GM23338 (cell line): ENCODE measurements at regions not wholly inside any gene's neighbourhood (a gene's known extent, or its start where the extent isn't known, plus 50 kb on each side); places are given as distances from the start of the nearest gene placed in this dataset.

ENCODE experiments used
- ATAC-seq: fragments of 200-7000 bp; cut with Tn5 transposase; 3 replicates; pipeline ENCODE4 v1.9.1; 2020
- DNase-seq: peaks from one replicate; pipeline ENCODE4 v3.0.0-alpha.2; 2015; ENCODE audit warnings: low spot score
- H2AFZ ChIP-seq: fragments of 200-600 bp; sonication (generic); 2 replicates; pipeline ENCODE4 v1.8.0; 2016; ENCODE audit warnings: antibody characterized with exemption, mild to moderate bottlenecking, moderate library complexity
- H3F3A ChIP-seq: fragments of 200-600 bp; sonication (generic); replicated peaks from 2 replicates; pipeline ENCODE4 v1.8.0; 2017; ENCODE audit warnings: antibody characterized with exemption, mixed run types, low read depth
- H3K27ac ChIP-seq: fragments of 200-600 bp; sonication (generic); 2 replicates; pipeline ENCODE4 v1.6.1; 2016; ENCODE audit warnings: low read depth
- H3K27me3 ChIP-seq: fragments of 200-600 bp; sonication (generic); 2 replicates; pipeline ENCODE4 v1.8.0; 2016; ENCODE audit warnings: mild to moderate bottlenecking, mixed run types, moderate library complexity; ENCODE audit not compliant: insufficient read depth
- H3K36me3 ChIP-seq: fragments of 200-600 bp; sonication (generic); 2 replicates; pipeline ENCODE4 v1.8.0; 2016; ENCODE audit warnings: mild to moderate bottlenecking; ENCODE audit not compliant: insufficient read depth
- H3K4me1 ChIP-seq: fragments of 200-600 bp; sonication (generic); 2 replicates; pipeline ENCODE4 v1.8.0; 2016; ENCODE audit warnings: mild to moderate bottlenecking, moderate library complexity; ENCODE audit not compliant: insufficient read depth
- H3K4me2 ChIP-seq: fragments of 200-600 bp; sonication (generic); 2 replicates; pipeline ENCODE4 v1.7.1; 2017; ENCODE audit warnings: mixed run types
- H3K4me3 ChIP-seq: fragments of 200-600 bp; sonication (generic); 2 replicates; pipeline ENCODE4 v1.6.1; 2016; ENCODE audit warnings: mixed run types
- H3K79me2 ChIP-seq: fragments of 200-600 bp; sonication (generic); replicated peaks from 2 replicates; pipeline ENCODE4 v1.8.0; 2017; ENCODE audit warnings: mild to moderate bottlenecking; ENCODE audit not compliant: insufficient read depth
- H3K9me2 ChIP-seq: fragments of 200-600 bp; sonication (generic); 2 replicates; pipeline ENCODE4 v1.8.0; 2017; ENCODE audit not compliant: insufficient read depth
- H4K20me1 ChIP-seq: fragments of 200-600 bp; sonication (generic); replicated peaks from 2 replicates; pipeline ENCODE4 v1.8.0; 2017; ENCODE audit warnings: mild to moderate bottlenecking; ENCODE audit not compliant: insufficient read depth
- H3K27ac Mint-ChIP-seq: 2 replicates; pipeline ENCODE4 v1.8.0; 2020; ENCODE audit warnings: inconsistent platforms, mild to moderate bottlenecking, moderate library complexity, mixed read lengths
- H3K27me3 Mint-ChIP-seq: 3 replicates; pipeline ENCODE4 v1.8.0; 2022; ENCODE audit warnings: low read depth, mild to moderate bottlenecking, moderate library complexity, mixed read lengths, inconsistent platforms; ENCODE audit not compliant: insufficient read depth, poor library complexity
- H3K36me3 Mint-ChIP-seq: 3 replicates; pipeline ENCODE4 v1.8.0; 2021; ENCODE audit warnings: low read depth, mild to moderate bottlenecking, inconsistent platforms, moderate library complexity, mixed read lengths
- H3K4me1 Mint-ChIP-seq: 3 replicates; pipeline ENCODE4 v1.8.0; 2020; ENCODE audit warnings: mild to moderate bottlenecking, inconsistent platforms, mixed read lengths
- H3K4me3 Mint-ChIP-seq: 3 replicates; pipeline ENCODE4 v1.8.0; 2021; ENCODE audit warnings: moderate library complexity, mild to moderate bottlenecking, inconsistent platforms, mixed read lengths
- H3K9me3 Mint-ChIP-seq: 3 replicates; pipeline ENCODE4 v1.8.0; 2020; ENCODE audit warnings: moderate library complexity, mild to moderate bottlenecking, inconsistent platforms, mixed read lengths
- CREB1 ChIP-seq: fragments of 250-450 bp; sonication (Bioruptor Pico); IDR thresholded peaks from 2 replicates; pipeline ENCODE4 v1.5.0; 2020; ENCODE audit warnings: low read depth, mild to moderate bottlenecking, moderate library complexity
- CTCF ChIP-seq, 2 experiments: fragments of 200-600 bp in 1 of 2; sonication (generic) in 1 of 2; conservative IDR thresholded peaks; 2 replicates each; pipeline versions ENCODE4 v1.5.1 to v1.6.1; 2016 to 2017; ENCODE audit warnings: antibody characterized with exemption in 2 of 2, low read depth in 2 of 2, mild to moderate bottlenecking in 2 of 2, moderate library complexity in 1 of 2
- ETS1 ChIP-seq: IDR thresholded peaks from 2 replicates; pipeline ENCODE4 v1.6.1; 2016; ENCODE audit warnings: antibody characterized with exemption
- EZH2 ChIP-seq: fragments of 200-600 bp; sonication (generic); IDR thresholded peaks from one replicate; pipeline ENCODE4 v1.8.0; 2017; ENCODE audit warnings: antibody characterized with exemption, mild to moderate bottlenecking, low read depth; ENCODE audit not compliant: unreplicated experiment
- EZH2phosphoT487 ChIP-seq: fragments of 200-600 bp; sonication (generic); IDR thresholded peaks from one replicate; pipeline ENCODE4 v1.8.1; 2018; ENCODE audit warnings: antibody characterized with exemption; ENCODE audit not compliant: unreplicated experiment
- REST ChIP-seq: IDR thresholded peaks from one replicate; pipeline ENCODE4 v1.6.1; 2018; ENCODE audit warnings: antibody characterized with exemption; ENCODE audit not compliant: unreplicated experiment
- ZNF331 ChIP-seq: fragments of 250-450 bp; sonication (Bioruptor Pico); IDR thresholded peaks from 2 replicates; pipeline ENCODE4 v1.5.0; 2020; ENCODE audit warnings: low read depth, mild to moderate bottlenecking, moderate library complexity
- ZNF462 ChIP-seq: fragments of 250-450 bp; sonication (Bioruptor Pico); IDR thresholded peaks from 2 replicates; pipeline ENCODE4 v1.5.0; 2020; ENCODE audit warnings: mild to moderate bottlenecking, moderate library complexity

GRCh38 chr2:95695613-95696012, 103.8 kb downstream of the TRIM43 start:
- no peak overlapping the region for H2AFZ ChIP-seq
- ATAC-seq (no peak), DNase-seq (no peak)
- no peaks in the 10 kb centered on the region for H3K79me2 ChIP-seq
- no peaks in the 10 kb centered on the region for H3K36me3 ChIP-seq
- TF ChIP-seq ZNF462 (CRISPR knock-in tag) (no peak), ETS1 (no peak), EZH2phosphoT487 (no peak), EZH2 (no peak)
- H3K4me2 ChIP-seq, result no peak overlapping the region
- no peaks in the 10 kb centered on the region; the same call in 1 of the 2 replicates for H3K4me1 ChIP-seq
- Mint-ChIP-seq H3K9me3 (no peaks in the 10 kb centered on the region), H3K27me3 (peaks cover 3% of the 10 kb centered on the region), H3K36me3 (no peaks in the 10 kb centered on the region), H3K4me3 (no peak overlapping the region), H3K4me1 (no peaks in the 10 kb centered on the region), H3K27ac (no peak overlapping the region)
- H4K20me1 ChIP-seq, result no peaks in the 10 kb centered on the region
- no peak overlapping the region for H3K4me3 ChIP-seq
- no peaks in the 10 kb centered on the region for H3K9me2 ChIP-seq
- H3F3A ChIP-seq, result no peaks in the 10 kb centered on the region
- no peak overlapping the region for H3K27ac ChIP-seq
- H3K27me3 ChIP-seq, result no peaks in the 10 kb centered on the region

- H3K9me2 ChIP-seq, result no peaks in the 10 kb centered on the region
- no peaks in the 10 kb centered on the region for H3K27me3 ChIP-seq
- H3K27ac Mint-ChIP-seq, result no peak overlapping the region
- peaks cover 5% of the 10 kb centered on the region for H3K27me3 Mint-ChIP-seq
- ATAC-seq, result no peak
- H3K36me3 ChIP-seq, result no peaks in the 10 kb centered on the region
- H3K4me3 ChIP-seq, result no peak overlapping the region
- H3K36me3 Mint-ChIP-seq, result no peaks in the 10 kb centered on the region
- DNase-seq, result no peak
- H3K4me1 ChIP-seq, result no peaks in the 10 kb centered on the region; the same call in 1 of the 2 replicates
- H3K27ac ChIP-seq, result no peak overlapping the region
- H3K4me1 Mint-ChIP-seq, result no peaks in the 10 kb centered on the region
- H3F3A ChIP-seq, result no peaks in the 10 kb centered on the region
- H3K4me3 Mint-ChIP-seq, result no peak overlapping the region
- no peaks in the 10 kb centered on the region for H4K20me1 ChIP-seq
- H3K79me2 ChIP-seq, result no peaks in the 10 kb centered on the region
- H2AFZ ChIP-seq, result no peak overlapping the region
- no peaks in the 10 kb centered on the region for H3K9me3 Mint-ChIP-seq
- no peak overlapping the region for H3K4me2 ChIP-seq
- TF ChIP-seq REST, result no peak
- TF ChIP-seq CTCF (conservative IDR thresholded peaks at IDR 0.05; ENCODE audit: low read depth in 2 of 2), result no peak
- TF ChIP-seq ZNF331 (CRISPR knock-in tag), result no peak
- TF ChIP-seq CREB1 (CRISPR knock-in tag), result no peak
These were observed 106.3 kb downstream of the TRIM43 start for GRCh38 chr2:95698146-95698545.
